ENCODE measurements at regions not wholly inside any gene's neighbourhood (a gene's known extent, or its start where the extent isn't known, plus 50 kb on each side); places are given as distances from the start of the nearest gene placed in this dataset.

DNA sequence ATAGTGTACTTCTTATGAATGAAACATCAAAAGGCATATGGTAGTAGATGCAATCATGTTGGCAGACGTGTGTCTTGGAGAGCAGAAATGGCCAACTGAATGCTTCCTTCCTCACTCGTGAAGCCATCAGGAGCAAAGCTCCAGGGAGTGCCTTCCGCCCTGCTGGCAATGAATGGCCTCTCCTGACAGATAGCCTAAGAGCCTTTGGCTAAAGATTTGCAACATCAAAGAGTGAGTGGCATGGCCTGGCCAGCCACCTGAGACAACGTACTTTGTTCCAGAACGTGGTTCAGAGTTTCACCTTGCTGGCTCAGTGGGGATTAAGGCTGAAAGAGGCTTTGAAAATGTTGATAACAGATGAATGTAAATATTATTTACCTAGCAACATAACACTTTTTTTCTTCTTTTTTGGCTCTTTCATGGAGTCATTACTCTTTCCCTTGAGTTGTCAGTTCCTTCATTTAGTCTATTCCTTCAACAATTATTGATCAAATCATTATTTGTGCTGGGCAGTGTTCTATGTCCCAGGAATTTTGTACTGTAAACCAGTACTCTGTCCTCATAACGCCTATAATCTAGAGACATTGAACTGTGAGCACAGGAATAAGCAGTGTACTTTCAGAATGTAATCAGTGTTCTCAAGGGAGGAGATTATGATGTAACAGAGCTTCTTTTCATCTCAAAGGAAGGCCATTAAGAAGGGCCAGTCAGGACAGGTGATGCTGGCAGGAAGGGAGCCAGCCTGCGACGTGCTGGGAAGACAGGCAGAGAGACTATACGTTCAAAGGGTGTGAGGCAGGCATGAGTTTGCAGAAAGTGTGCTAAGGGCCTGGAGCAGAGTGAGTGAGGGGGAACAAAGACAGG lies 59.4 kb upstream of the SH3RF3 start:
- 0 out of 4 replicates have a peak overlapping the region, but pooled peaks of 1 of the 2 experiments have one; percentile 7 for H3K4me2 ChIP-seq (ENCODE audit: insufficient read depth in 1 of 2, low read depth in 2 of 2, low read length in 2 of 2)
- WGBS, 2 experiments (ENCODE audit: extremely low coverage in 1 of 2, insufficient coverage in 1 of 2, insufficient read length in 1 of 2, insufficient replicate concordance in 2 of 2, low coverage in 1 of 2, low lambda C conversion rate in 2 of 2, missing lambda C conversion rate in 1 of 2): 52% methylated on average over 9 of the region's 9 CpGs; no CpG with 5 or more reads in 1 of the 2 experiments
- H3K9ac ChIP-seq (replicated peaks in 1 of 4; ENCODE audit: extremely low read depth in 1 of 4, low read depth in 3 of 4, low read length in 3 of 4): no peak overlapping the region
- H3K79me2 ChIP-seq (ENCODE audit: control insufficient read depth in 1 of 2, insufficient read depth in 2 of 2, low read length in 2 of 2): no peaks in the 10 kb centered on the region
- no peak overlapping the region for H3K4ac ChIP-seq (replicated peaks; ENCODE audit: insufficient read length, low read depth, low read length)
- H4K5ac ChIP-seq (ENCODE audit: insufficient read length, low read depth, low read length): no peak overlapping the region
- no peak overlapping the region for H2BK5ac ChIP-seq (ENCODE audit: low read depth, low read length)
- peak overlapping the region; percentile 19 for H2BK12ac ChIP-seq (ENCODE audit: low read depth, low read length)
- H3K23ac ChIP-seq (ENCODE audit: insufficient read length): no peak overlapping the region
- no peak overlapping the region for H3K56ac ChIP-seq (replicated peaks; ENCODE audit: insufficient read length, low read depth, low read length)
- H4K91ac ChIP-seq (replicated peaks; ENCODE audit: insufficient read length, low read length): no peak overlapping the region
- no peak overlapping the region for H2AK5ac ChIP-seq (ENCODE audit: low read depth, low read length)
- no peaks in the 10 kb centered on the region for H3K27me3 ChIP-seq (replicated peaks in 1 of 4; ENCODE audit: control insufficient read depth in 3 of 4, extremely low read depth in 1 of 4, insufficient read depth in 3 of 4, low read length in 3 of 4)
- no peaks in the 10 kb centered on the region for H4K20me1 ChIP-seq (replicated peaks in 1 of 2; ENCODE audit: control insufficient read depth in 1 of 2, insufficient read depth in 2 of 2, low read length in 2 of 2)
- FAIRE-seq: peak; percentile 28
- no peaks in the 10 kb centered on the region for H3K79me1 ChIP-seq (ENCODE audit: low read depth, low read length)
- no peak for DNase-seq (ENCODE audit: low read depth in 1 of 2, low spot score in 2 of 2)
- no peak overlapping the region for H2AFZ ChIP-seq (ENCODE audit: low read length)
- H4K8ac ChIP-seq (ENCODE audit: extremely low read depth, insufficient read depth, low read length): no peak overlapping the region
- no peaks in the 10 kb centered on the region for H3K23me2 ChIP-seq (ENCODE audit: low read depth, low read length)
- H3K18ac ChIP-seq (ENCODE audit: extremely low read depth, low read length): no peak overlapping the region
- ChIA-PET CTCF (ENCODE audit: partially characterized antibody) (interaction anchor here (0.5 to 1.1 kb wide), 2 partner anchors 65 to 300 kb away, joined by 3 to 4 read pairs; no protein-coding TSS in a partner anchor), POLR2A (ENCODE audit: partially characterized antibody) (no interaction called here)
- no peak overlapping the region for H2BK15ac ChIP-seq (ENCODE audit: low read length)
- no peak overlapping the region for H2BK120ac ChIP-seq (replicated peaks; ENCODE audit: low read depth, low read length)
- no peak overlapping the region for H2BK20ac ChIP-seq (ENCODE audit: low read length)
- H3K9me3 ChIP-seq (ENCODE audit: insufficient read depth in 2 of 2, low read depth in 1 of 2, low read length in 1 of 2): no peaks in the 10 kb centered on the region
- H3K14ac ChIP-seq (ENCODE audit: insufficient read length): no peak overlapping the region
- H3K27ac ChIP-seq (ENCODE audit: low read depth, low read length): no peak overlapping the region
- H3K4me1 ChIP-seq (replicated peaks in 1 of 4; ENCODE audit: control insufficient read depth in 3 of 4, insufficient read depth in 4 of 4, low read length in 3 of 4): peaks cover 0 to 9% (median 4%) of the 10 kb centered on the region in 4 experiments; a peak in 4 of 7 replicates
- H3K4me3 ChIP-seq (ENCODE audit: extremely low read depth in 1 of 4, insufficient read depth in 2 of 4, low read depth in 3 of 4, low read length in 4 of 4): no peak overlapping the region
- TF ChIP-seq, protein P1, sequence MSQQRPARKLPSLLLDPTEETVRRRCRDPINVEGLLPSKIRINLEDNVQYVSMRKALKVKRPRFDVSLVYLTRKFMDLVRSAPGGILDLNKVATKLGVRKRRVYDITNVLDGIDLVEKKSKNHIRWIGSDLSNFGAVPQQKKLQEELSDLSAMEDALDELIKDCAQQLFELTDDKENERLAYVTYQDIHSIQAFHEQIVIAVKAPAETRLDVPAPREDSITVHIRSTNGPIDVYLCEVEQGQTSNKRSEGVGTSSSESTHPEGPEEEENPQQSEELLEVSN (IDR thresholded peaks at IDR 0.05): peak; percentile 26; the same call in 1 of the 2 replicates
- no peak for TF ChIP-seq RNF2 (IDR thresholded peaks at IDR 0.05; ENCODE audit: borderline replicate concordance, low read depth, low read length, missing control alignments, poor library complexity, severe bottlenecking)
- TF ChIP-seq SIN3A (conservative IDR thresholded peaks at IDR 0.05 in 1 of 2, IDR thresholded peaks at IDR 0.05 in 1 of 2; ENCODE audit: low read depth in 1 of 2, low read length in 2 of 2): 0 out of 4 replicates have a peak, but pooled peaks of 1 of the 2 experiments have one; percentile 40
- no peak for TF ChIP-seq EP300 (IDR thresholded peaks at IDR 0.05; ENCODE audit: borderline replicate concordance in 1 of 2, low read depth in 2 of 2, low read length in 2 of 2)
- TF ChIP-seq, protein P2, sequence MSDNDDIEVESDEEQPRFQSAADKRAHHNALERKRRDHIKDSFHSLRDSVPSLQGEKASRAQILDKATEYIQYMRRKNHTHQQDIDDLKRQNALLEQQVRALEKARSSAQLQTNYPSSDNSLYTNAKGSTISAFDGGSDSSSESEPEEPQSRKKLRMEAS (IDR thresholded peaks at IDR 0.05): peak; percentile 56
- TF ChIP-seq TAF1 (IDR thresholded peaks at IDR 0.05; ENCODE audit: low read depth, low read length): no peak
- no peaks in the 10 kb centered on the region for H3K36me3 ChIP-seq (ENCODE audit: control insufficient read depth in 2 of 4, insufficient read depth in 4 of 4, low read length in 3 of 4)

All from H1 (cell line).